OCI-LY3 (cell line): ENCODE measurements at regions not wholly inside any gene's neighbourhood (a gene's known extent, or its start where the extent isn't known, plus 50 kb on each side); places are given as distances from the start of the nearest gene placed in this dataset.

Experiments
- CTCF ChIP-seq: fragments of 200-600, 300-600 bp; sonication (generic); IDR thresholded peaks from 2 replicates; pipeline ENCODE4 v1.5.1; 2014; ENCODE audit warnings: antibody characterized with exemption, low read length, low read depth
- EZH2phosphoT487 ChIP-seq: fragments of 200-600 bp; shearing (Covaris generic); IDR thresholded peaks from 2 replicates; pipeline ENCODE4 v1.6.1; 2018; ENCODE audit warnings: antibody characterized with exemption, mixed run types, low read depth

GRCh38 chr12:66941150-66941549, 262.3 kb upstream of the GRIP1 start:
- no peak for TF ChIP-seq CTCF
- TF ChIP-seq EZH2phosphoT487, result no peak
